Prostate gland (tissue), 2 donors: ENCODE measurements at regions not wholly inside any gene's neighbourhood (a gene's known extent, or its start where the extent isn't known, plus 50 kb on each side); places are given as distances from the start of the nearest gene placed in this dataset.

Experiments
- DNase-seq: peaks from one replicate; pipeline ENCODE4 v3.0.0-alpha.2; 2019; ENCODE audit warnings: low spot score
- H3K27ac ChIP-seq, 2 donors: fragments of 200-600 bp; sonication (generic); 2 replicates each; pipeline ENCODE4 v1.5.1; 2017 to 2019
- H3K27me3 ChIP-seq: fragments of 200-600 bp; sonication (generic); replicated peaks from 2 replicates; pipeline ENCODE4 v1.5.1; 2019; ENCODE audit not compliant: insufficient read depth
- H3K36me3 ChIP-seq, 2 donors: fragments of 200-600 bp; sonication (generic); 1 replicate in 1 of 2; 2 replicates in 1 of 2; pipeline versions ENCODE4 v1.5.1 to v1.8.1; 2017 to 2019
- H3K4me1 ChIP-seq: fragments of 200-600 bp; sonication (generic); replicated peaks from 2 replicates; pipeline ENCODE4 v1.5.1; 2019
- H3K4me3 ChIP-seq, 2 donors: fragments of 200-600 bp; sonication (generic); 2 replicates each; pipeline ENCODE4 v1.5.1; 2017 to 2019
- H3K9me3 ChIP-seq: fragments of 200-600 bp; sonication (generic); 2 replicates; pipeline ENCODE4 v1.5.1; 2017
- POLR2A ChIP-seq: fragments of 450-650 bp; IDR thresholded peaks from one replicate; pipeline ENCODE4 v1.6.1; 2016; ENCODE audit warnings: antibody characterized with exemption, mild to moderate bottlenecking
- POLR2AphosphoS5 ChIP-seq: sonication (generic); formaldehyde crosslinking; IDR thresholded peaks from one replicate; pipeline ENCODE4 v1.6.1; 2017; ENCODE audit warnings: antibody characterized with exemption
- WGBS: methylation state at CpG from one replicate; pipeline ENCODE4 v1.1.5; 2018; 5-methylcytosine and 5-hydroxymethylcytosine counted together
- intact Hi-C: fragments of 100-400 bp; cut with DNase I; formaldehyde crosslinking; loops from one replicate; pipeline ENCODE4 v1.14.2; 2022
- TF ChIP-seq, protein P1 (sequence below), 4 experiments: fragments of 200-600 bp in 2 of 4; fragments of 450-650 bp in 2 of 4; sonication (generic) in 2 of 4; IDR thresholded peaks; 1 replicate in 3 of 4; 2 replicates in 1 of 4; pipeline ENCODE4 v1.5.1; 2016 to 2019; ENCODE audit warnings: antibody characterized with exemption in 4 of 4, mild to moderate bottlenecking in 2 of 4, moderate library complexity in 2 of 4

DNA sequence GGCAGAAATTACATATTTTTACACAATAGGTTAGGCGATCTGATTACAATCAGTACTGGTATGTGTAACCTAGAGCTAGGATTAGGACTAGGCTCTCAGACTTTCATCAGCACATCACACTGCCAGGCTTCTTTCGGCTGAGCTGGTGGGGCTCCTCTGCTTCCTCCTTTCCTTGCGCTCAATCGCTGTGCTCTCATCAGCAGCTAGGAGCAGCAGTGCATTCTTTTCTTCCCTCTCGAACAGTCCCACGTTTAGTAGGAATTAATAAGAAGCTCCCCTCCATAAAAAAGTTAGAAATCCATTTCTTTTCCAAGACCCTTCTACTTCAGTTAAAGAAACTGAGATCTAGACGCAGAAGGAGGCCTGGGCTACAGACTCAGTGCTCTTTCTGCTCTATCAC is 350.4 kb downstream of the SPRY1 start:
- Histone ChIP-seq H3K36me3 (no peaks in the 10 kb centered on the region), H3K9me3 (no peaks in the 10 kb centered on the region), H3K27me3 (no peaks in the 10 kb centered on the region), H3K4me1 (no peaks in the 10 kb centered on the region), H3K4me3 (no peak overlapping the region), H3K27ac (no peak overlapping the region)
- intact Hi-C loops: no loop called here
- DNase-seq: no peak
- 76% methylated on average over 7 of the region's 7 CpGs for WGBS
- TF ChIP-seq POLR2AphosphoS5: no peak
- TF ChIP-seq, protein P1, sequence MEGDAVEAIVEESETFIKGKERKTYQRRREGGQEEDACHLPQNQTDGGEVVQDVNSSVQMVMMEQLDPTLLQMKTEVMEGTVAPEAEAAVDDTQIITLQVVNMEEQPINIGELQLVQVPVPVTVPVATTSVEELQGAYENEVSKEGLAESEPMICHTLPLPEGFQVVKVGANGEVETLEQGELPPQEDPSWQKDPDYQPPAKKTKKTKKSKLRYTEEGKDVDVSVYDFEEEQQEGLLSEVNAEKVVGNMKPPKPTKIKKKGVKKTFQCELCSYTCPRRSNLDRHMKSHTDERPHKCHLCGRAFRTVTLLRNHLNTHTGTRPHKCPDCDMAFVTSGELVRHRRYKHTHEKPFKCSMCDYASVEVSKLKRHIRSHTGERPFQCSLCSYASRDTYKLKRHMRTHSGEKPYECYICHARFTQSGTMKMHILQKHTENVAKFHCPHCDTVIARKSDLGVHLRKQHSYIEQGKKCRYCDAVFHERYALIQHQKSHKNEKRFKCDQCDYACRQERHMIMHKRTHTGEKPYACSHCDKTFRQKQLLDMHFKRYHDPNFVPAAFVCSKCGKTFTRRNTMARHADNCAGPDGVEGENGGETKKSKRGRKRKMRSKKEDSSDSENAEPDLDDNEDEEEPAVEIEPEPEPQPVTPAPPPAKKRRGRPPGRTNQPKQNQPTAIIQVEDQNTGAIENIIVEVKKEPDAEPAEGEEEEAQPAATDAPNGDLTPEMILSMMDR (IDR thresholded peaks at IDR 0.05): no peak

DNA sequence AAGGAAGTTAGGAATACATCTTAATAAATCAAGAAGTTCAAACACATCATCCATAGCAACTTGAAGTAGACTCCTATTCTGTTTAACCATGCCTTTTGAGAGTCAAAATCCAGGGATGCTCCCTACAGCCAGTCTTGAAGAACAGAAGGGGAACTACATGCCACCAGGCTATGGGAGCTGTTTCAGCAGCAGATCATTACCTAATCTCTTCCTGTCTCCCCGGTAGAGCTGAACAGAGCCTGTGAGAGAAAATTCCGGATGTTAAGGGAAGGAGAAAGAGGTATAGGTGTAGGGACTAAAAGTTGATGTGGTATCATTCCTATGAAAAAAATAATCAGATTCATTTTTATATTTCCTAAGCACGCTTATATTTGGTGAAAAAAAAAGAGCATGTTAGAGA is 352.2 kb downstream of the SPRY1 start:
- no peak for DNase-seq
- Histone ChIP-seq H3K27me3 (no peaks in the 10 kb centered on the region), H3K9me3 (no peaks in the 10 kb centered on the region), H3K4me3 (no peak overlapping the region), H3K27ac (no peak overlapping the region), H3K4me1 (no peaks in the 10 kb centered on the region), H3K36me3 (no peaks in the 10 kb centered on the region)
- 88% methylated on average over 3 of the region's 3 CpGs for WGBS
- no peak for TF ChIP-seq POLR2AphosphoS5
- TF ChIP-seq POLR2A: no peak
- TF ChIP-seq, protein P1 (IDR thresholded peaks at IDR 0.05): no peak
- intact Hi-C loops: no loop called here

DNA sequence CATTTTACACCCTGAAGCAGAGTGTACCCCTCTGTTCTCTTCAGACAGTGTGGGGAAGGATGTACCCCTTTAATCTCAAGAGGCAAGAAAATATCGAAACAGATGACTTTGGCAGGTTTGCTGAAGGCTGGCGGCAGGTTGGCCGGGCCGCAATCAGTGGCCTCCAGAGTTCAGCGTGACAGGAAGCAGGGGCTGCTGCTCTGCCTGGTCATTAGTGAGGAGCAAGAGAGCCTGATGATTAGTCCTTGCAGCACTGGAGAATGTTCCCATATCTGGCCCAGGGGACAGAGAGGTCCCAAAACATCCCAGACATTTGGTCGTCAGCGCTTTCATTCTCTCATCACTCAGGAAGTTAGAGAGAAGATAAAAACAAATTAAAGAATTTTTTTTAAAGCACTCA is 352.8 kb downstream of the SPRY1 start:
- 83% methylated on average over 7 of the region's 7 CpGs for WGBS
- intact Hi-C loops: no loop called here

DNA sequence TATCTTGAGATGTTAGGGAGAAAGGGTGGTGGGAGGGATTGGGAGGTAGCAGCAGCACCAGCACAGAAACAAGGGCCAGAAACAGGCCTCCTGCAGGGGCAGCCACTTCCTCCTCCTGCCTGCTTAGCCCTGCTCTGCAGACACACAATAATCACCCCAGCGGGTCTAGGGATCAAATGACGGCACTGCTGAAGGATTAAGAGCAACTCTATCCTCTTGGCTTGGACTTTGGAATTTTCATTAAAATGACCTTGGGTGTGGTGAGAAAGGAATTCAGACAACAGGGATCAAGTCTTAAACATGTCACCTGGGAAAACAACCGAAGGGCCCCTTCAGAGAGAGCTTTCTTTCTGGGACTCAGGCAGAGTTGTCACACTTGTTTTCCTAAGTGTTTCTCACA is 353.4 kb downstream of the SPRY1 start:
- intact Hi-C loops: no loop called here
- no peak overlapping the region for H3K4me3 ChIP-seq
- H3K4me1 ChIP-seq: no peaks in the 10 kb centered on the region
- TF ChIP-seq POLR2A (no peak), POLR2AphosphoS5 (no peak)
- TF ChIP-seq, protein P1 (IDR thresholded peaks at IDR 0.05): no peak
- 62% methylated on average over 3 of the region's 3 CpGs for WGBS
- no peaks in the 10 kb centered on the region for H3K36me3 ChIP-seq
- H3K27me3 ChIP-seq: no peaks in the 10 kb centered on the region
- no peaks in the 10 kb centered on the region for H3K9me3 ChIP-seq
- H3K27ac ChIP-seq: no peak overlapping the region
- DNase-seq: no peak

More for the DNA sequence above, 352.8 kb downstream of the SPRY1 start:
- no peaks in the 10 kb centered on the region for H3K4me1 ChIP-seq
- no peaks in the 10 kb centered on the region for H3K9me3 ChIP-seq
- H3K4me3 ChIP-seq: no peak overlapping the region
- TF ChIP-seq, protein P1 (IDR thresholded peaks at IDR 0.05): no peak
- no peak for TF ChIP-seq POLR2AphosphoS5
- no peak for TF ChIP-seq POLR2A
- no peaks in the 10 kb centered on the region for H3K27me3 ChIP-seq
- DNase-seq: no peak
- H3K27ac ChIP-seq: no peak overlapping the region
- H3K36me3 ChIP-seq: no peaks in the 10 kb centered on the region

DNA sequence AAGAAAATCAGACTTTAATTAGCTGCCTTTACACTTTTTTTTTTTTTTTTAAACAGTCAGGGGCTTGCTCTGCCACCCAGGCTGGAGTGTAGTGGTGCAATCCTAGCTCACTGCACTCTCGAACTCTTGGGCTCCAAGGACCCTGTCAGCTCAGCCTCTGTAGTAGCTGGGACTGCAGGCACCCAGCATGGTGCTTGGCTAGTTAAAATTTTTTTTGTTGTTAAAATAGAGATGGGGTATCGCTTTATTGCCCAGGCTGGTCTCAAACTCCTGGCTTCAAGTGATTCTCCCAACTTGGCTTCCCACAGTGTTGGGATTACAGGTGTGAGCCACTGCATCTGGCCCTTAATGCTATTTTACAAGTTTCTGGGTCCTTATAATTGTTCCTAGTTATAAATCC is 359.1 kb downstream of the SPRY1 start:
- Histone ChIP-seq H3K4me3 (no peak overlapping the region), H3K27ac (no peak overlapping the region), H3K4me1 (no peaks in the 10 kb centered on the region), H3K9me3 (no peaks in the 10 kb centered on the region), H3K27me3 (no peaks in the 10 kb centered on the region), H3K36me3 (no peaks in the 10 kb centered on the region)
- TF ChIP-seq, protein P1 (IDR thresholded peaks at IDR 0.05): no peak
- no peak for TF ChIP-seq POLR2A
- no peak for TF ChIP-seq POLR2AphosphoS5
- no peak for DNase-seq
- intact Hi-C loops: no loop called here
- WGBS: 98% methylated on average over 2 of the region's 2 CpGs
